ENCODE measurements at regions not wholly inside any gene's neighbourhood (a gene's known extent, or its start where the extent isn't known, plus 50 kb on each side); places are given as distances from the start of the nearest gene placed in this dataset.

DNA sequence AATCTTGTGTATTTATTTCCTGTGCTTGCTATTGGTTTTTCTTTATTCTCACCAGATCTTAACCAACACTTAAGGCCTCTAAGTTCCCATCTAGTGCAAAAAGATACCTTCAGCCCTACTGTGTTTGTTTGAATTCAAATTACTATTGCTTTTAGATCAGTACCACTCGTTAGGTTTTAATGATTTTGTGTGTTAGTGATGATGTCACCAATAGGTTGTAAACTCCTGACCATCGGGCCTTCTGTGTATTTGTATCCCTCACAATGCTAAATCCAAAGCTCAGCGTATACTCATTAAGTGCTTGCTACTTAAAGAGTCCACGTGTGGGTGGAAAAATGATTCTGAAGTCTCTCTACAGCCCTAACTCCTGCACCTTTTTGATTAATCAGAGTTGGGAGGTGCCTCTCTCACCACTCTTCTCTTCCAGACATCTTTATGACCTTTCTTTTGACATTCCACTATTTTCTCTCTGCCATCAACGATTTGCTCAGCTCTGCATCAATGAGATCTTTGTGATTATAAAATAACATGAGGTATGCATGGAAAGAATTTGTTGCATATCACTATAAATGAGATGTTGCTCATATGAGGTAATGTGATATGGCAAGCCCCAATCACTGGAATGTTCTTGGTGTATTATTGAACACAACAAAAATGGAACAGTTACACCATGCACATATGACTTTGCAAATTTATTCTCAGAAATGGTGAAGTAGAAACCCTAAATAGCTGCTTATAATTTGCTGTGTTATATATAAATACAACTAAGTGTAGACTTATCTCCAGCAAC is 55.1 kb upstream of the LAMA2 start:
- TF ChIP-seq, protein P1, sequence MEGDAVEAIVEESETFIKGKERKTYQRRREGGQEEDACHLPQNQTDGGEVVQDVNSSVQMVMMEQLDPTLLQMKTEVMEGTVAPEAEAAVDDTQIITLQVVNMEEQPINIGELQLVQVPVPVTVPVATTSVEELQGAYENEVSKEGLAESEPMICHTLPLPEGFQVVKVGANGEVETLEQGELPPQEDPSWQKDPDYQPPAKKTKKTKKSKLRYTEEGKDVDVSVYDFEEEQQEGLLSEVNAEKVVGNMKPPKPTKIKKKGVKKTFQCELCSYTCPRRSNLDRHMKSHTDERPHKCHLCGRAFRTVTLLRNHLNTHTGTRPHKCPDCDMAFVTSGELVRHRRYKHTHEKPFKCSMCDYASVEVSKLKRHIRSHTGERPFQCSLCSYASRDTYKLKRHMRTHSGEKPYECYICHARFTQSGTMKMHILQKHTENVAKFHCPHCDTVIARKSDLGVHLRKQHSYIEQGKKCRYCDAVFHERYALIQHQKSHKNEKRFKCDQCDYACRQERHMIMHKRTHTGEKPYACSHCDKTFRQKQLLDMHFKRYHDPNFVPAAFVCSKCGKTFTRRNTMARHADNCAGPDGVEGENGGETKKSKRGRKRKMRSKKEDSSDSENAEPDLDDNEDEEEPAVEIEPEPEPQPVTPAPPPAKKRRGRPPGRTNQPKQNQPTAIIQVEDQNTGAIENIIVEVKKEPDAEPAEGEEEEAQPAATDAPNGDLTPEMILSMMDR (IDR thresholded peaks at IDR 0.05) = no peak
- no peak for TF ChIP-seq POLR2AphosphoS5 (IDR thresholded peaks at IDR 0.05; ENCODE audit: low read depth, low read length)
- TF ChIP-seq, protein P2, sequence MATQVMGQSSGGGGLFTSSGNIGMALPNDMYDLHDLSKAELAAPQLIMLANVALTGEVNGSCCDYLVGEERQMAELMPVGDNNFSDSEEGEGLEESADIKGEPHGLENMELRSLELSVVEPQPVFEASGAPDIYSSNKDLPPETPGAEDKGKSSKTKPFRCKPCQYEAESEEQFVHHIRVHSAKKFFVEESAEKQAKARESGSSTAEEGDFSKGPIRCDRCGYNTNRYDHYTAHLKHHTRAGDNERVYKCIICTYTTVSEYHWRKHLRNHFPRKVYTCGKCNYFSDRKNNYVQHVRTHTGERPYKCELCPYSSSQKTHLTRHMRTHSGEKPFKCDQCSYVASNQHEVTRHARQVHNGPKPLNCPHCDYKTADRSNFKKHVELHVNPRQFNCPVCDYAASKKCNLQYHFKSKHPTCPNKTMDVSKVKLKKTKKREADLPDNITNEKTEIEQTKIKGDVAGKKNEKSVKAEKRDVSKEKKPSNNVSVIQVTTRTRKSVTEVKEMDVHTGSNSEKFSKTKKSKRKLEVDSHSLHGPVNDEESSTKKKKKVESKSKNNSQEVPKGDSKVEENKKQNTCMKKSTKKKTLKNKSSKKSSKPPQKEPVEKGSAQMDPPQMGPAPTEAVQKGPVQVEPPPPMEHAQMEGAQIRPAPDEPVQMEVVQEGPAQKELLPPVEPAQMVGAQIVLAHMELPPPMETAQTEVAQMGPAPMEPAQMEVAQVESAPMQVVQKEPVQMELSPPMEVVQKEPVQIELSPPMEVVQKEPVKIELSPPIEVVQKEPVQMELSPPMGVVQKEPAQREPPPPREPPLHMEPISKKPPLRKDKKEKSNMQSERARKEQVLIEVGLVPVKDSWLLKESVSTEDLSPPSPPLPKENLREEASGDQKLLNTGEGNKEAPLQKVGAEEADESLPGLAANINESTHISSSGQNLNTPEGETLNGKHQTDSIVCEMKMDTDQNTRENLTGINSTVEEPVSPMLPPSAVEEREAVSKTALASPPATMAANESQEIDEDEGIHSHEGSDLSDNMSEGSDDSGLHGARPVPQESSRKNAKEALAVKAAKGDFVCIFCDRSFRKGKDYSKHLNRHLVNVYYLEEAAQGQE (IDR thresholded peaks at IDR 0.05; ENCODE audit: insufficient read depth in 1 of 2, low read depth in 2 of 2, low read length in 1 of 2) = no peak
- no peak for TF ChIP-seq SIN3A (IDR thresholded peaks at IDR 0.05; ENCODE audit: borderline replicate concordance, insufficient read depth, low read depth, low read length)
- no peak for TF ChIP-seq TCF7L2 (IDR thresholded peaks at IDR 0.05; ENCODE audit: low read depth, low read length)

Measured in Panc1 (cell line).